Panc1 (cell line): ENCODE measurements at regions not wholly inside any gene's neighbourhood (a gene's known extent, or its start where the extent isn't known, plus 50 kb on each side); places are given as distances from the start of the nearest gene placed in this dataset.

Experiments
- ATAC-seq: fragments of 200-7000 bp; cut with Tn5 transposase; 2 replicates; pipeline ENCODE4 v1.9.1; 2020; ENCODE audit warnings: mild to moderate bottlenecking, moderate library complexity
- BruUV-seq: library from RNA; stranded (reverse); fragments of 400-500 nt; replicated peaks from 2 replicates; lab custom pipeline; 2021; lab: Mats Ljungman, UMichigan
- CTCF ChIA-PET: fragments of 300-600 bp; sonication (Branson Sonifier 250); formaldehyde crosslinking; loops from one replicate; lab custom pipeline; 2022; ENCODE audit warnings: antibody characterized with exemption; lab: Charles Lee
- POLR2A ChIA-PET: fragments of 300-600 bp; sonication (Branson Sonifier 250); formaldehyde crosslinking; loops from one replicate; lab custom pipeline; 2022; ENCODE audit warnings: antibody characterized with exemption; lab: Charles Lee
- DNase-seq: peaks from one replicate; pipeline ENCODE4 v3.0.0-alpha.2; 2010; ENCODE audit warnings: low read depth, low spot score
- H3K27ac ChIP-seq: 2 replicates; pipeline ENCODE4 v1.5.1; 2011; ENCODE audit warnings: mild to moderate bottlenecking, low read length, inconsistent platforms
- H3K27me3 ChIP-seq: fragments of 200-500 bp; sonication (Bioruptor generic); 2 replicates; pipeline ENCODE4 v1.6.0; 2014; ENCODE audit warnings: low read length, inconsistent platforms; ENCODE audit not compliant: control insufficient read depth, insufficient read depth
- H3K36me3 ChIP-seq: fragments of 200-500 bp; sonication (Bioruptor generic); 2 replicates; pipeline ENCODE4 v1.5.1; 2014; ENCODE audit warnings: inconsistent platforms, mild to moderate bottlenecking, low read length, moderate library complexity; ENCODE audit not compliant: control insufficient read depth, insufficient read depth
- H3K4me1 ChIP-seq: 2 replicates; pipeline ENCODE4 v1.5.1; 2011; ENCODE audit warnings: inconsistent platforms, mild to moderate bottlenecking, low read length, moderate library complexity; ENCODE audit not compliant: control insufficient read depth, insufficient read depth
- H3K4me3 ChIP-seq, 2 experiments: 2 replicates each; pipeline ENCODE4 v1.5.1; 2011 to 2012; ENCODE audit warnings: low read depth in 2 of 2, low read length in 2 of 2, mild to moderate bottlenecking in 2 of 2, inconsistent platforms in 1 of 2, moderate library complexity in 1 of 2
- H3K9me3 ChIP-seq: fragments of 200-500 bp; sonication (Bioruptor generic); 2 replicates; pipeline ENCODE4 v1.5.1; 2014; ENCODE audit warnings: low read depth, mild to moderate bottlenecking, inconsistent platforms, low read length, moderate library complexity; ENCODE audit not compliant: control insufficient read depth, insufficient read depth
- CTCF ChIP-seq: fragments of 450-650 bp; IDR thresholded peaks from 2 replicates; pipeline ENCODE4 v1.5.1; 2017; ENCODE audit warnings: mild to moderate bottlenecking
- POLR2AphosphoS5 ChIP-seq: IDR thresholded peaks from 2 replicates; pipeline ENCODE4 v1.6.1; 2012; ENCODE audit warnings: mild to moderate bottlenecking, low read depth, low read length, moderate library complexity
- REST ChIP-seq, 2 experiments: IDR thresholded peaks; 2 replicates each; pipeline ENCODE4 v1.6.1; 2011 to 2012; ENCODE audit warnings: low read depth in 2 of 2, control low read depth in 1 of 2, low read length in 1 of 2, mild to moderate bottlenecking in 1 of 2, moderate library complexity in 1 of 2; ENCODE audit not compliant: insufficient read depth in 1 of 2
- SIN3A ChIP-seq: IDR thresholded peaks from 2 replicates; pipeline ENCODE4 v1.6.1; 2012; ENCODE audit warnings: low read depth, mild to moderate bottlenecking, low read length, moderate library complexity, borderline replicate concordance; ENCODE audit not compliant: insufficient read depth
- TCF7L2 ChIP-seq: IDR thresholded peaks from 2 replicates; pipeline ENCODE4 v1.6.1; 2011; ENCODE audit warnings: mild to moderate bottlenecking, low read depth, low read length, inconsistent platforms
- in situ Hi-C: cut with HindIII; loops from 2 replicates; pipeline ENCODE4 v1.10.0; 2016; ENCODE audit warnings: low sequenced_read_pairs, low pct_unique_long_range_greater_than_20kb
- intact Hi-C: fragments of 100-400 bp; cut with micrococcal nuclease; formaldehyde crosslinking; loops from one replicate; pipeline ENCODE4 v1.10.0; 2022; ENCODE audit not compliant: unreplicated experiment

GRCh38 chr7:130867039-130867438 lies 133.0 kb upstream of the KLF14 start:
- intact Hi-C loops (no loop called here), in situ Hi-C loops (no loop called here)
- Histone ChIP-seq H3K4me3 (no peak overlapping the region), H3K9me3 (no peaks in the 10 kb centered on the region), H3K27ac (0 out of 2 replicates have a peak overlapping the region, but pooled peaks have one; percentile 19), H3K27me3 (no peaks in the 10 kb centered on the region), H3K4me1 (peaks cover 8% of the 10 kb centered on the region), H3K36me3 (peaks cover 6% of the 10 kb centered on the region; the same call in 1 of the 2 replicates)
- ATAC-seq (no peak), DNase-seq (no peak)
- ChIA-PET POLR2A (no interaction called here), CTCF (no interaction called here)
- TF ChIP-seq TCF7L2, result no peak
- TF ChIP-seq SIN3A, result no peak
- no peak for TF ChIP-seq CTCF
- TF ChIP-seq REST (IDR thresholded peaks at IDR 0.05; ENCODE audit: insufficient read depth in 1 of 2, low read depth in 2 of 2, low read length in 1 of 2), result no peak
- no peak for TF ChIP-seq POLR2AphosphoS5
- no TSS peak for BruUV-seq

- no peak for TF ChIP-seq SIN3A
- TF ChIP-seq TCF7L2, result no peak
- TF ChIP-seq REST (IDR thresholded peaks at IDR 0.05; ENCODE audit: insufficient read depth in 1 of 2, low read depth in 2 of 2, low read length in 1 of 2), result no peak
- TF ChIP-seq POLR2AphosphoS5, result no peak; the same call in 1 of the 2 replicates
- TF ChIP-seq CTCF, result no peak
- Histone ChIP-seq H3K27ac (0 out of 2 replicates have a peak overlapping the region, but pooled peaks have one; percentile 19), H3K4me3 (no peak overlapping the region), H3K36me3 (peaks cover 6% of the 10 kb centered on the region; the same call in 1 of the 2 replicates), H3K4me1 (peaks cover 14% of the 10 kb centered on the region), H3K27me3 (no peaks in the 10 kb centered on the region), H3K9me3 (no peaks in the 10 kb centered on the region)
- in situ Hi-C loops, result no loop called here
- ChIA-PET CTCF (no interaction called here), POLR2A (no interaction called here)
- DNase-seq (no peak), ATAC-seq (no peak)
- BruUV-seq, result no TSS peak
- intact Hi-C loops, result no loop called here
Observed at GRCh38 chr7:130867581-130868136, 133.7 kb upstream of the KLF14 start.
